Astrocyte of the hippocampus (primary cell): ENCODE measurements at regions not wholly inside any gene's neighbourhood (a gene's known extent, or its start where the extent isn't known, plus 50 kb on each side); places are given as distances from the start of the nearest gene placed in this dataset.
"Not testable (repeated sequence)": the region's sequence is repeated elsewhere in the genome, so short reads cannot be mapped to it uniquely, and the experiment has no call there.

Experiments
- DNase-seq: peaks from one replicate; pipeline ENCODE4 v3.0.0; 2011; ENCODE audit warnings: low read depth, low spot score

DNA sequence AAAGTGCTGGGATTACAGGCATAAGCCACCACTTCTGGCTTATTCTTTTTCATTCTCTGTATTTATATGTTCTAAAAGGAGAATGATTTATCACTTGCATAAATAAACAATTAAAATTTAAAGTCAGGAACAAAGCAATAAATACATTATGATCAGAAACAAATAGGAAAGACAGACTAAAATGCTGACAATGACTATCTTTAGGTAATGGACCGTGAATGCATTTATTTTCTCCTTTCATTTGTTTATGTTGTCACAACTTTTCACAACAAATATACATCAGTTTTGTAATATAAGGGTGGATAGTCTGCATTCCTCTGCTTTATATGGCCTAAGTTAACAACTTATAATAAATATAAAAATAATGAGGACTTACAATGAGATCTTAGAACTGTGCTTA is 199.2 kb upstream of the EPHA4 start:
- DNase-seq, result no peak

DNA sequence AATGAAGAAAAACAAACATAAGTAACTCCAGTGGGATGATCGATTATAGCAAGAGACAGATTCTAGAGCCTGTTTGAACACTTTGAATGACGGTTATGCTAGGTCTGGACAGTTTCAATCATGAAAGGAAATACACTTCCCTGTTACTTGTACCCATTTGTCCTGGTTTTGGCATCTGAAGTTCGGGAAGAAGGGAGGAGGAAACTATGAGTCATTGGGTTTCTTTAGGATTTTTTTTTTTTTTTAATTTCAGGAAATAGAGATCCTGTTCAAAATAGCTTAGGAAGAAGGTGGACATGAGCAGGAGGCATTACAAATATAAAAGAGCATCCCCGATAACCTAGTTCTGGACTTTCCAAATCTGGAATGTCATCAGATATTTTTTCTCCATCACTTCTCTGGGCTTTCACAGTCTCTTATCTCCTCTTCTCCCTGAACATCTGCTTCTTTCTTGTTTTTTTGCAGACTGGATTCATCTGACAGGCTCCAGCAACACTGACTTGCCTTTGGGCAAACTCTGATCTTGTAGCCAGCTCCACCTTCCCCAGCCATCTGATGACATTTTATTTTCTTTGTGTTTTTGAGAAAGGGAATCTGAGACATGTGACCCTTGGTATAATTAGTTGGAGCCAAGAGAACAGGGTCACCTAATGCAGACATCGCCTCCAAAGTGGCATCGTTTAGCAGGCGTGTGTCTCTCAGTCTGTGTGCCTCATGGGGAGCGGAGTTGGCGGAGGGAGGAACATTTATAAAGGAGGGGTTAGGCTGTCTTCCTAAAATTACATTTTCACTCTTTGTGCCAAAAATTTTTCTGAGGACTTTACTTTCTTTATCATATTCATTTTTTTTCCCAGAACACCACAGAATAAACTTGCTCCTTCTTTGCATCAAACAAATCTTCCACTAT is 195.3 kb upstream of the EPHA4 start:
- no peak for DNase-seq

DNA sequence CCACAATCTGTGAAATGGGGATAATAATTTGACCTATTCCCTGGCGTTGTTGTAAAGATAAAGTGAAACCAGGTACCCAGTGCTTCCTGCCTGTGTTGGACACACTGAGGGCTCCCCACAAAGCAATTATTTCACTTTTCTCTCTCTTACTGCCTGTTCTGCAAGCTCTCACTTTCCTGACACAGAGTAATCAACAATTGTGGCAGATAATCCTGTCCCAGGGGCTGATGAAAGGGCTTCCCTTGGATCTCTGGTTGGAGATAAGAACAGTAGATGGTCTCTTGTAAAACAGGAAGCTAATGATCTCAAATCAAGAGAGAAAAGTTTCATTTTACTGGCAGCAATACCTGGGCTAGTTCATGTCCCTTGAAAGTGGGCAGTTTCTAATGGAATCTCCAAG is 190.4 kb upstream of the EPHA4 start:
- DNase-seq, result no peak

DNA sequence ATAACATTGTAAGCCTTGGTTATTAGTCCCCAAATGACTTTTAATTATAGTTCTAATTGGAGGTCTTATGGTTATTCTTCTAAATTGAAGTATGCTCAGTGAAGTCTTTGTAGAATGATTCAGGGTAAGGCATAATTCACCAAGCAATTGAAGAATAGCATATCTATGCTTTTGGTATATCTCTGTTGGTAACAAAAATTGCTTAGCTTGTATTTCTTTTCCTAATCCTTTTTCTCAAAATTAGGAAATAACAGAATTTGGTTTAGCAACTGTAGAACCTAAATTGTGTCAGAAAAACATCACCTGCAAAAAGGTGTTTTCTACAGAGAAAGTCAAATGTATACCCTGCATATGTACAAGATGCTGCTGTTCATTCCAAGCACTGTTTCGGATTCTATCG is 189.2 kb upstream of the EPHA4 start:
- DNase-seq, result no peak

DNA sequence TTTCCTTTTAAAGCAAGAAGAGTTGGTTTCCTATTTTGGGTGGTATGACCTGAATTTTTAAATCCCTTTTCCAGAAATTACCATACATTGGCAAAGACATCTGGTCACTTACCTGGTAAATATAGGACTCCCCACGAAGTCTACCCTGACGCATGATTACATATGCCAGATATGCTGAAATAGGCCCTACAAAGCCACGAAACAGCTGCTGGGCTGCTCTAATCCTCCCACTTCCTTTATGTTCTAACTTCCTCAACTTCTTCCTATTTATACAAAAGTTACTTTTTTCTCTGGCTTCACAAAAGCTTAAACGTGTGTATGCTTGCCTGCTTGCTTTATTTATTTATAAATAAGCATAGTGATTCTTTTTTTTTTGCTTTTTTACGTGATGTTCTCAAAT is 186.0 kb upstream of the EPHA4 start:
- DNase-seq, result no peak

DNA sequence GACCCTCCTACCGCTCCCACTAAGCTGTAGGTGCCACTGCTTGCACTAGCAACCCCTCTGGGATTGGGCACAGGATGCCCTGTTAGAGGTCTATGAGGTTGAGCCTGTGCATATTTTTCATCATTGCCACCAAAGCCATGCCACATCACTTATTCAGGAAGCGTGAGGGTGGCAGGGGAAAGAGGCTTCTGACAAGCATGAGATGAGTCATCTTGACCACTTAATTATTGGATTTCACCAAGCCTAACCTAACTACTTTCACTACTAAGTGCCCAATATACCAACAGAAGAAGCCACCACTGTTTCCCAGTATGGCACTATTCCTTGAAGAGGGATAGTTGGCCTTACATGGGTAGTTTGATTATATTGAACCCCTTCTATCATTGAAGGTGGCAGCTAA is 181.3 kb upstream of the EPHA4 start:
- peak; percentile 16 for DNase-seq

DNA sequence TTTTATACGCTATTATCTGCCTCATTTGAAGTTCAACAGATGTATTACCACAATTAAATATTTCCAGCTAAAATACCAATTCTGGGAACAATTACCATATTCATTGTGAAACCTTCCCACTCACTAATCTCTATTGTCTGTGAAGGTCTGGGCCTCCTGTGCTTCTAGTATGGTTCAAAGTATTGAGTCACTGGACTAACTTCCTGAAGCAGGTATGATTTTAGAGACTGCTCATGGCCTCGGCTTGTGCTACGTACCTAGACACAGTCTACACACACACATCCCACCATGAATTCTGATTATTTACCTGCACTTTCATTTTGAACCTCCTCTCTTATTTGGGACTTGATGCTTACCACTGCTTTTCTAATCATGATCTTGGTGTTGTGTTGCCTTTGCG is 180.7 kb upstream of the EPHA4 start:
- no peak for DNase-seq

DNA sequence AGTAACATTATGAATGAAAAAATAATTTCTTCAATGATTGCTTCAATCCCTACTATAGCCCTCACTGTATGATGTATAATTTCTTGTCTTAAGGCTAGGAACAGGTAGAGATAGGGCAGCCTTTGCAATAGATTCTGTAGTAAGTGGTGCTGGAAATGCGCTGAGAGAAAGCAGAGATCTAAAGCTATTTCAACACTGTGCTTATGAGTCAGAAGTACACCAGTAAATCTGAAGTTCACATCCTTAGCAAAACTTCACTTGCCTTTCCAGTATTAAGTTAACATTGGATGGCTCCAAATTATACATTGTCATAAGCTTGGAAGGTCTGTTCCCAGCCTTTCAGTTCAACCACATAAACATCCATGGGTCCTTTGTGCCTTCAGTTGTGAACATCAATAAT is 178.2 kb upstream of the EPHA4 start:
- DNase-seq, result no peak

DNA sequence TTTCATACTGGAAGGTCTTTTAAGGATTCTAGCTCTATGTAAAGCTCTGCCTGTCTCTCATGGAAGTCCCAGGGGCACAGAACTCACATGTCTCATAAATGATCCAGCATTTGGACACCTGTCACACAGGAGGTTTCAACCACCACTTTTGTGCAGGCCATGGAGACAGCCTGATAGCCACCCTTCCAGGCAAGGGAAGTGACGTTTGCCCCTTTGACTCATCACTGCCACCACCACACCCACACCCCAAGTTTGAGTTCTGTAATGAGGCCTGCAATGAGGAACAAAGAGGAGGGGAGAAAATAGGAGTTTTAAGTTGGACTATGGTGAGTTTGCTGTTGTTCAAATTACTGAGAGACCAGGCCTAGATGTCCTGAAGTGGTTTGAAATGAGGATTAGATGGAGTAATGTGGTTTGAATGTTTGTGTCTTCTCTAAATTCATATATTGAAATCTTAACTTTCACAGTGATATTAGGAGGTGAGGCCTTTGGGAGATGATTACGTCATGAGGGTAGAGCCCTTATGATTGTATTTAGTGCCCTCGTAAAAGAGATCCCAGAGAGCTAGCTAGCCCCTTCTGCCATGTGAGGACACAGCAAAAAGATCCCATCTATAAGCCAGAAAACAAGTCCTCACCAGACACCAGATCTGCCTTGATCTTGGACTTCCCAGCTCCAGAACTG is 175.3 kb upstream of the EPHA4 start:
- DNase-seq, result no peak

DNA sequence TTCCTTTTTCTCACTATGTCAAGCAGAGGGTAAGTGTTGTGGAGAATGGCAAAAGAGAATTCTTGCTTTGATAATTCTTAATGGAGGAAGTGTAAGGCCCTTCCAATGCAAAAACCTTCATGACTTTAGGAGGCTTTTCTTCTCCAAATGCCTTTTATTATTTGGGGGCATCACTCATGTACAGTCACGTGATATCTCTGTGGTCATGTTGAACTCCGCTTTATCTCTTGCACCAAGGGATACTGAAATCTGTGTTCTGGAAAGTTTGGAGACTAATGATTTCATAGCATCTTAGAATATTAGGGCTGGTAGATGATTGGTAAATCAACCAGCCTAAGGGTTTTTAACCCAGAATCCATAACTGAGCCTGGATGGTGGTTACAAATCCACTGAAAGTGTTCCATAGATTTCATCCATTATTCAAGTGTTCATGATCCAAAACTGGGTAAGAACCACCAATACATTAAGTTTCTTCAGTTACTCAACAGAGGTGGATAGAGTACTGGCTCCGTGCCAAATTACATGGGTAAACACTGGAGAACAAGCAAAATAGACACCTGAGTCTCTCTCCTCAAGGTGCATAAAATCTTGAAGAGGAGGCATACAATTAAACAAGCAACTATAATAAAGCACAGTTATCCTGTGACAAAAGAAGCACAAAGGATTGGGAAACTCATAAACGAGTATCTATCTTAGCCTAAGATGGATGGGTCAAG is 169.6 kb upstream of the EPHA4 start:
- no peak for DNase-seq

DNA sequence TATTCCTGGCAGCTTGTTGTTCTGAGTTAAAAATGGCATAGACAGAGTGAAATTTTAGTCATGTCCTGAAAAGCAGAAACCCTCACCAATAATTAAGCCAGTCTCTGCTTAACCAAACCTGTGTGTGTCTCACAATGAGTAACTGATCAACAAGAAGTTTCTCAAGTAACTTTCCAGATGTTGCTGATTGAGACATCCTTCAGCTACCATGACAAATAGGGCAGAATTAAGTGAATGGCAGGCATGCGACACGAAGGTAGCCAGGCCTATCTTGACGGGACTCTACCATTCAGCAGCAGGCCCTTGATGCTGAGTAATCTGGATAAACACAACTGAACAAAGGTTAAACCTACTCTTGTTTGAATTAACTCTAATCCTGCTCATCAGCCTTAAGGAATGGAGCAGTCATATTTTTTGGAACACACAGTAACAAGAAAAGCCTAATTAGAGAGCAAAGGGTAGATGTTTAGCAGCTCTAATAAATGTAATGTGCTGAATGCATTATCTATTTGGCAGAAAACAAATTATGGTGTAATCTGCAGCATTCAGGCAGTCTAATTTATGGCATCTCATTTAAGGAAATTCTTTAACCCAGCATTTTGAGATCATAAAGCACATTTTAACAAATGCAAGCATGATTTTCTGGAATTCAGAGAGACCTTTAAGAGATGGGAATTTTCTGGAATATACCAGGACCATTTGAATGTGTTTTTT is 159.5 kb upstream of the EPHA4 start:
- peak; percentile 5 for DNase-seq

DNA sequence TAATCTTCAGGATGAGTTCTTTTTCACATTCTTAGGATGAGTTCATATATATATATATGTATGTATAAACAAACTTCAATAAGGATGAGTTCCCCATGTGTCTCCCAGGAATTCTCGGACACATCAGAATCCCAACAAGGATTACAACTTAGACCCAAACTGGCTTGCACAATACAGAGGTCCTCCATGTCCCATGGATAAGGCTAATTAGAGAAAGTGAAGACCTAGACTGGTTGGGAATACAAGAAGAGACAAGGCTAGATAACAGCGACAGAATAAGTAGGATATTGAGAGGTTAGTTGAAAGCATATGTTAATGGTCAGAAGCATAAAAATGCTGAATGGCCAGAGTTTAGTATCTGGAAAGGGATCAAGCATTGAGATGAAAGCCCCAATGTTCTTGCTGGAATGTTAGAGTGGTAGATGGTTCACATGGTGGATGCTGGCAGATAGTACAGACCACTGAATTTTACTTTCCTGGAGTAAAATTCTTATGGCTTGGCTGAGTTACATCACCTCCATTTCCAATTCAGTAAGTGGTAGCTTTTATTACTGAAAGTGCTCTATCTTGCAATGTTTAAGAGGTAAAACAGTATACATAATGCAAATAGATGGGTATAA is 154.9 kb upstream of the EPHA4 start:
- peak; percentile 26 for DNase-seq

DNA sequence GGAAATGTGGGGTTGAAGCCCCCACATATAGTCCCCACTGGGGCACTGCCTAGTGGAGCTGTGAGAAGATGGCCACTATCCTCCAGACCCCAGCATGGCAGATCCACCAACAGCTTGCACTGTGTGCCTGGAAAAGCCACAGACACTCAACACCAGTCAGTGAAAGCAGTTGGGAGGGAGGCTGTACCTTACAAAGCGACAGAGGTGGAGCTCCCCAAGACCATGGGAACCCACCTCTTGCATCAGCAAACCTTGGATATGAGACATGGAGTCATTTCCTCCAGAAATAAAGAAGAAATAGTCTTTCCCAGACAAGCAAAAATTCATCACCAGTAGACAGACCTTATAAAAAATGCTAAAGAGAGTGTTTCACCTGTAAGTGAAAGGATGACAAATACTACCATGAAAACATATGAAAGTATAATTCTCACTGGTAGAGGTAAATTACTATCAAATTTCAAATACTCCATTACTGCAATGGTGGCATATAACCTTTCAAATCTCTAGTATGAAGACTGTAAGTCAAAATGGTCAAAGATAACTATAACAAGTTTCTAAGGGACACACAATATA is 152.6 kb upstream of the EPHA4 start:
- DNase-seq, result no peak

DNA sequence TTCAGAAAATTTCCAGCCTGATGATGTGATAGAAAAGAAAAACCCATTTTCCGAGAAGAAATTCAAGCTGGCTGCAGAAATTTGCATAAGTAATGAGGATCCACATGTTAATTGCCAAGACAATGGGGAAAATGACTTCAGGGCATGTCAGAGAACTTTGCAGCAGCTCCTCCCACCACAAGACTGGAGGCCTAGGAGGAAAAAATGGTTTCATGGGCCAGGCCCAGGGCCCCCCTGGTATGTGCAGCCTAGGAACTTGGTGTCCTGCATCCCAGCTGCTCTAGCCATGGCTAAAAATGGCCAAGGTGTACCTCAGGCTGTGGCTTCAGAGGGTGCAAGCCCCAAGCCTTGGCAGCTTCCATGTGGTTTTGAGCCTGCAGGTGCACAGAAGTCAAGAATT is 152.0 kb upstream of the EPHA4 start:
- not testable (repeated sequence) for DNase-seq

DNA sequence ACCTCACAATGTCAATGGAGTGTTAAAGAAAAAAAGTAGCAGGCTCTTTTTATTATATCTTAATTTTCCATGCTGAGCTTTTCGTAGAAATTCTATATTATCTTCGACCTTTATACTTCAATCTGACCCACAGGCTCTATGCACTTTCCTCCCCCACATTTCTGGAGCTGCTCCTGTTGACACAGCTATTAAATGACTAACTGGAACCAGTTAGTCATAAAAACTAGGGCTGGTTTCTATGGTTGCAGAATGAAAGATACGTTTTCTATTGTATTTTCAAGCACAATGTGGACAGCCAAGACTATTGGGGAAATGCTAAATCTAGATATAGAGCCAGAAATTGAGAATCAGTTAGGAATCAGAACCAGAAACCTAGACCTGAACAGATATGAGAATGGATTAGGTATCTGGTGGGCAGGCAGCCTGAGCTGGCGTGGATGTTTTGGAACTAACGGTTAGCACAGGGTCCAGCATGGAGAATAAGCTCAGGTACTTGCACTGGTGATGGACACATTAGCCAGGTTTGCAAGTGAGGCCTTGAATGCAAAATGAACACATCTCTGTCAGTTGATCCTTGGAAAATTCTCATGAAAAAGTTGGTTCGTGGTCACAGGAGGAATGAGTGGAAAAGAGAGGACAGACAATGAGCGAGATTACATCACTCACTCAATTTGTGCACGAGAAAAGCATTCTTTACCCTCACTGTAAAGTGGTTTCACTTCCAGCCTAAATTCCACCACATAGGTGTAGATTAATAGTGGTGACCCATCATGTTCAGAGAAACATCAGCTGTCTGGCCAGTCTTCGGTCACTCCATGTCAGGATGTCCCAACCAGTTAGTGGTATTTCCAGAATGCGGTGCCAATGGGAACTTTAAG is 144.6 kb upstream of the EPHA4 start:
- peak; percentile 47 for DNase-seq

DNA sequence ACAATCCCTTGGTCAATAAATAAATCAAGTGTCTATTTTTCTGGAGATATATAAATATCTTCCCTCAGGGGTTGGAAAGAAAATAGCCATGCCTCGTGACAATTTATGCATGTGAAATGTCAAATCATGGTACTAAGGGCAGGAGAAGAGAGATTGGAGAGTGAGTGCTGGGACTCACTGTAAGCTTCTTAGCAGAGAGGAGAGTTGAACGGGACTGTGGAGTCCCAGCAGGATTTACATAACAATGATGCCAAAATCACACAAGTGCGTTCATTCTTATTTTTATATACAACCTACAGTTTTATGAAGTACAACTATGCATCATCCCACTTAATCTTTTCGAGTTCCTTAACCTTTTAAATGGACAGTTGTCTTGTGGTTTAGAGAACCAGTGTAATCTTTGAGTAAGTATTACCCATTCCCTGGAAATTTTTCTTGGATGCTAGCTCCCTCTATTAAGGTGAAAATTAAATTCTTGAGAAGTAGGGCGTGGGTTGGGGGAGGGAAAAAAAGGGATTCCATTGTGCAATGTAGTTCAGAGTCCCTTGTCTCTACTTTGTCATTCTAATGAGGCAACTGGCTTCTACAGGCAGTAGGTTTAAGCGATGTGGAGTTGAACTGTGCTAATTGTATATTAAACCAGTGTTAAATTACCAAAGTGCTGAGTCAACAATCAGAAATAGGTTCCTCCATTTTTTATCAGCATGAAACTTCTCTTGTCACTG is 143.6 kb upstream of the EPHA4 start:
- DNase-seq, result no peak

DNA sequence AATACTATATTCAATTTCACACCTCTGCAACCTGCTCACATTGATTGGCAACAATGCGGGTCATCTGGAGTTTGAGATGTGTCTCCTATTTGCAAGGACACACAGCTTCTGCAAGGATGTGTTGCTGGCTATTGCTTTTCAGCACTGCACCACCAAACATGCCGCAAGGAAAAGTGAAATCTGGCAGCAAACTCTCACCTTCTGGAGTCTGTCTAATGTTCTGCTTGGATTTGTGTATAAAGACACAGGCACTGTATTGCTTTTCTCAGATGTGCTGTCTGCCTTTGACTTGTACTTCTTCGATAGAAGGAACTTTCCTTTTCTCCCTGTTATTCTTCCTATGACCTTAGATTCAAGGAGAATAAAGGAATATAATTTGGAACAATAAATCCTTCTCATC is 138.6 kb upstream of the EPHA4 start:
- no peak for DNase-seq

DNA sequence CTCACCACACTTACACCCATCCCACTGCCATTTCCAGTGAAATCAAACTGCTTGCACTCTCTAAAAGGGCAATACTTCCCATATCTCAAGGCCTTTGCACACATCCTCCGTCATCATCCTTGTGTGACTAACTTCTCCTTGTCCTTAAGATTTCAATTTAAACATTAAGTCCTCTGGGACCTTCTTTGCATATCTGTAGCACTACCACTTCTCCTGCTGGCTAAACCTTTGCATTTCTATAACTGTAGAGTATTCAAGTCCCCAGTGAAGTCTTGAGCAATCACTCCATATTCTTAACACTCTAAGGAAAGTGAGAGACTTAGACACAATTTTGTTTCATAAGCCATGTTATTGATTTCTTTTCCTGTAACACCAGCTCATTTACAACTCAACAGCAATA is 136.8 kb upstream of the EPHA4 start:
- no peak for DNase-seq

DNA sequence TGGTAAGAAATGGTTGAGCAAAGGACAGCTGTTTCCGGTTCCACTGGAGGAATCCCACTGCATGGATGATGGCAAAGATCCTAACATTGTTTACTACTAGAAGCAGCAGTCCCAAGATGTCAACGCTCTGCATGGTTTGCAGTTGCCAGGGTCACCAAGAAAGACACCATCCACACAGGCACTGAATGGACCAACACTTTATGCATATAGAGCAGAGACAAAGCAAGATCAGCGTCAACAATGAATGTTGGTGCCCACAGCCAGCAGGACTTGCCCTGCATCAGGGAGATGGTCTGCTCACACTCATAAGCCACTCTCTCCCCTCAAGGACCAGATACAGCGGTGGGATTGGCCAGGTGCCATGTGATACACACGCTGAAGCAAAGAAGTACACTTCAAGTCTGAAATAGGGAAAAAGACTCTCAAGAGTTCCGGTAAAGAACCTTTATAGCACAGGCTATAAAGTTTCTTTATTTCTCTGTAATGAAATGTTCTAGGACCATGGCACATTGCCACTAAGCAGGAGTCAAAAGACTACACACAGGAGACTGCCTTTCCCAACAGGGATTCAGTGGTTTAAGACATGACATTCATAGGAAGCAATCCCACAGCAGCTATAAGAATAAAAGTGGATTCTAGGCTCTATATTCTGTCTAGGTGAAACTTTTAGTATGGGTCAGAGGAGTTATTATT is 133.2 kb upstream of the EPHA4 start:
- DNase-seq, result no peak
